ENCODE measurements at regions not wholly inside any gene's neighbourhood (a gene's known extent, or its start where the extent isn't known, plus 50 kb on each side); places are given as distances from the start of the nearest gene placed in this dataset.

- no peak for DNase-seq
- H3K4me1 Mint-ChIP-seq (ENCODE audit: low read depth), result no peaks in the 10 kb centered on the region
- peaks cover 8% of the 10 kb centered on the region; the same call in 1 of the 2 replicates for H3K9me3 Mint-ChIP-seq
- no peaks in the 10 kb centered on the region; the same call in 1 of the 2 replicates for H3K27me3 Mint-ChIP-seq (ENCODE audit: insufficient read depth)
- no peak for TF ChIP-seq CTCF (IDR thresholded peaks at IDR 0.05)
- H3K4me3 Mint-ChIP-seq, result no peak overlapping the region
- H3K36me3 Mint-ChIP-seq (ENCODE audit: low read depth), result no peaks in the 10 kb centered on the region; the same call in 1 of the 2 replicates
- no peak overlapping the region for H3K27ac Mint-ChIP-seq
Measured at GRCh38 chr2:52904355-52904891, 863.2 kb upstream of the CHAC2 start.

- H3K36me3 Mint-ChIP-seq (ENCODE audit: low read depth), result peaks cover 5% of the 10 kb centered on the region
- no peaks in the 10 kb centered on the region for H3K4me1 Mint-ChIP-seq (ENCODE audit: low read depth)
- no peak for DNase-seq
- no peak for TF ChIP-seq CTCF (IDR thresholded peaks at IDR 0.05)
- no peak overlapping the region for H3K27ac Mint-ChIP-seq
- H3K4me3 Mint-ChIP-seq, result no peak overlapping the region
- H3K27me3 Mint-ChIP-seq (ENCODE audit: insufficient read depth), result no peaks in the 10 kb centered on the region; the same call in 1 of the 2 replicates
- peaks cover 14% of the 10 kb centered on the region for H3K9me3 Mint-ChIP-seq
Measured at GRCh38 chr2:52897511-52898044, 870.0 kb upstream of the CHAC2 start.

GRCh38 chr2:52895726-52896340 is 871.8 kb upstream of the CHAC2 start:
- peaks cover 5% of the 10 kb centered on the region for H3K36me3 Mint-ChIP-seq (ENCODE audit: low read depth)
- H3K27ac Mint-ChIP-seq, result no peak overlapping the region
- TF ChIP-seq CTCF (IDR thresholded peaks at IDR 0.05), result no peak
- H3K27me3 Mint-ChIP-seq (ENCODE audit: insufficient read depth), result no peaks in the 10 kb centered on the region
- no peak overlapping the region for H3K4me3 Mint-ChIP-seq
- H3K9me3 Mint-ChIP-seq, result peaks cover 7% of the 10 kb centered on the region
- DNase-seq, result no peak
- no peaks in the 10 kb centered on the region for H3K4me1 Mint-ChIP-seq (ENCODE audit: low read depth)

- Mint-ChIP-seq H3K27me3 (ENCODE audit: insufficient read depth) (no peaks in the 10 kb centered on the region; the same call in 1 of the 2 replicates), H3K36me3 (ENCODE audit: low read depth) (no peaks in the 10 kb centered on the region), H3K9me3 (no peaks in the 10 kb centered on the region), H3K4me3 (no peak overlapping the region), H3K27ac (no peak overlapping the region), H3K4me1 (ENCODE audit: low read depth) (no peaks in the 10 kb centered on the region)
- DNase-seq, result no peak
- TF ChIP-seq CTCF (IDR thresholded peaks at IDR 0.05), result no peak
Measured at GRCh38 chr2:52886556-52886955, 881.0 kb upstream of the CHAC2 start.

- H3K4me3 Mint-ChIP-seq, result no peak overlapping the region
- H3K9me3 Mint-ChIP-seq, result no peaks in the 10 kb centered on the region
- no peak for DNase-seq
- H3K27me3 Mint-ChIP-seq (ENCODE audit: insufficient read depth), result no peaks in the 10 kb centered on the region; the same call in 1 of the 2 replicates
- TF ChIP-seq CTCF (IDR thresholded peaks at IDR 0.05), result no peak
- H3K4me1 Mint-ChIP-seq (ENCODE audit: low read depth), result no peaks in the 10 kb centered on the region
- H3K36me3 Mint-ChIP-seq (ENCODE audit: low read depth), result no peaks in the 10 kb centered on the region
- H3K27ac Mint-ChIP-seq, result no peak overlapping the region
Measured at GRCh38 chr2:52884761-52885352, 882.7 kb upstream of the CHAC2 start.

Data from HFFc6 (cell line).